ENCODE measurements at regions not wholly inside any gene's neighbourhood (a gene's known extent, or its start where the extent isn't known, plus 50 kb on each side); places are given as distances from the start of the nearest gene placed in this dataset.

DNA sequence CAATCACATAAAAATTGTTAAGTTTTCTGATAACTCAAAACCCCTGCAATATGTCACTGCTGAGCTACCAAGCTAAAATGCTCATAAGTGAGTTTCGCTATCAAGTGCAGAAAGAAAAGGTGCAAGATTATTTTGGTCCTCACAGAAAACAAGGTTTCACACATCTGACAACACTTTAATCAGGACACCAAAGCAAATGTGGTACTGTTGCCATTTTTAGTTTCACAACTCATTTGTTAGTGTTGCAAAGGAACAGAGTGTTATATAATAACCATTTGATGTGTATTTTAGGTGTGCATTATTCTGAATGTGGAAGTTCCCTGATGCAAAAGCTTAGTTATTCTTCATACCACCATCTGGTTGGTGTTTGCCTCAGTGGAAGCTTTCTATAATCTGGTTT lies 956.2 kb downstream of the DSC3 start:
- no peak overlapping the region for H3K9ac ChIP-seq (ENCODE audit: low read depth, low read length)
- no peaks in the 10 kb centered on the region for H3K79me2 ChIP-seq (ENCODE audit: insufficient read depth, low read length)
- no peaks in the 10 kb centered on the region for H3K36me3 ChIP-seq (ENCODE audit: insufficient read depth, low read length)
- H2AFZ ChIP-seq (ENCODE audit: low read depth, low read length) = no peak overlapping the region
- H3K4me2 ChIP-seq (ENCODE audit: insufficient read depth, low read length) = no peak overlapping the region
- no peak overlapping the region for H3K27ac ChIP-seq (ENCODE audit: low read length)
- no peak overlapping the region for H3K4me3 ChIP-seq (ENCODE audit: low read depth in 1 of 2, low read length in 2 of 2)
- ATAC-seq (ENCODE audit: insufficient read depth, low read depth) (no peak), DNase-seq (no peak)
- TF ChIP-seq, protein P1, sequence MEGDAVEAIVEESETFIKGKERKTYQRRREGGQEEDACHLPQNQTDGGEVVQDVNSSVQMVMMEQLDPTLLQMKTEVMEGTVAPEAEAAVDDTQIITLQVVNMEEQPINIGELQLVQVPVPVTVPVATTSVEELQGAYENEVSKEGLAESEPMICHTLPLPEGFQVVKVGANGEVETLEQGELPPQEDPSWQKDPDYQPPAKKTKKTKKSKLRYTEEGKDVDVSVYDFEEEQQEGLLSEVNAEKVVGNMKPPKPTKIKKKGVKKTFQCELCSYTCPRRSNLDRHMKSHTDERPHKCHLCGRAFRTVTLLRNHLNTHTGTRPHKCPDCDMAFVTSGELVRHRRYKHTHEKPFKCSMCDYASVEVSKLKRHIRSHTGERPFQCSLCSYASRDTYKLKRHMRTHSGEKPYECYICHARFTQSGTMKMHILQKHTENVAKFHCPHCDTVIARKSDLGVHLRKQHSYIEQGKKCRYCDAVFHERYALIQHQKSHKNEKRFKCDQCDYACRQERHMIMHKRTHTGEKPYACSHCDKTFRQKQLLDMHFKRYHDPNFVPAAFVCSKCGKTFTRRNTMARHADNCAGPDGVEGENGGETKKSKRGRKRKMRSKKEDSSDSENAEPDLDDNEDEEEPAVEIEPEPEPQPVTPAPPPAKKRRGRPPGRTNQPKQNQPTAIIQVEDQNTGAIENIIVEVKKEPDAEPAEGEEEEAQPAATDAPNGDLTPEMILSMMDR (IDR thresholded peaks at IDR 0.05; ENCODE audit: borderline replicate concordance, extremely low read depth, low read length, poor library complexity, severe bottlenecking) = no peak
- TF ChIP-seq EZH2 (IDR thresholded peaks at IDR 0.05; ENCODE audit: borderline replicate concordance, low read depth, low read length, severe bottlenecking) = no peak
- no peaks in the 10 kb centered on the region for H3K4me1 ChIP-seq (ENCODE audit: insufficient read depth, low read length)
- H3K9me3 ChIP-seq (ENCODE audit: insufficient read depth, low read length, severe bottlenecking) = peaks cover 9% of the 10 kb centered on the region
- no peaks in the 10 kb centered on the region for H4K20me1 ChIP-seq (ENCODE audit: insufficient read depth, low read length)
- H3K27me3 ChIP-seq (ENCODE audit: insufficient read depth, low read length, poor library complexity) = no peaks in the 10 kb centered on the region

DNA sequence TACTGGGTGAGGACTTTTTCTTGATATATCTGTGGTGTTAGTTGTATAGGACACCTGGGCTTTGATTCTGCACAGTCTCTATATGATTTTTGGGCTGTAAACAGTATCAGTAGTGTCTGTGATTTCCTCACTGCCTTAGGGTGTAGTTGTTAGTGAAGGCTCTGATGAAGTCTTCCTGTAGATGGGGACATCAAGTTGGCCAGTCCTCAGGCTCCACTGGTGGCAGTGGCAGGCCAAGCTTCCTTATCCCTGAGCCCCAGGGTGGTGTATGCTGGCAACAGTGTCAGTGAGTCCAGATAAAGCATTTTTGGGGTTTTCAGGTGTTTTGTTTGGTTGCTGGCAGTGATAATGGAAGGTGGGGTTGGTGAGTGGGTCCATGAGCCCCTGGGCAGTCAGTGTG lies 961.4 kb downstream of the DSC3 start:
- H3K79me2 ChIP-seq (ENCODE audit: insufficient read depth, low read length) = no peaks in the 10 kb centered on the region
- H3K27me3 ChIP-seq (ENCODE audit: insufficient read depth, low read length, poor library complexity) = no peaks in the 10 kb centered on the region
- H4K20me1 ChIP-seq (ENCODE audit: insufficient read depth, low read length) = no peaks in the 10 kb centered on the region
- no peak for ATAC-seq (ENCODE audit: insufficient read depth, low read depth)
- H3K4me2 ChIP-seq (ENCODE audit: insufficient read depth, low read length) = no peak overlapping the region
- no peak overlapping the region for H3K27ac ChIP-seq (ENCODE audit: low read length)
- no peak for DNase-seq
- no peak overlapping the region for H2AFZ ChIP-seq (ENCODE audit: low read depth, low read length)
- TF ChIP-seq, protein P1 (IDR thresholded peaks at IDR 0.05; ENCODE audit: borderline replicate concordance, extremely low read depth, low read length, poor library complexity, severe bottlenecking) = no peak
- TF ChIP-seq EZH2 (IDR thresholded peaks at IDR 0.05; ENCODE audit: borderline replicate concordance, low read depth, low read length, severe bottlenecking) = no peak
- H3K36me3 ChIP-seq (ENCODE audit: insufficient read depth, low read length) = no peaks in the 10 kb centered on the region
- no peaks in the 10 kb centered on the region for H3K4me1 ChIP-seq (ENCODE audit: insufficient read depth, low read length)
- no peak overlapping the region for H3K4me3 ChIP-seq (ENCODE audit: low read depth in 1 of 2, low read length in 2 of 2)
- H3K9me3 ChIP-seq (ENCODE audit: insufficient read depth, low read length, severe bottlenecking) = peaks cover 10% of the 10 kb centered on the region
- H3K9ac ChIP-seq (ENCODE audit: low read depth, low read length) = no peak overlapping the region

DNA sequence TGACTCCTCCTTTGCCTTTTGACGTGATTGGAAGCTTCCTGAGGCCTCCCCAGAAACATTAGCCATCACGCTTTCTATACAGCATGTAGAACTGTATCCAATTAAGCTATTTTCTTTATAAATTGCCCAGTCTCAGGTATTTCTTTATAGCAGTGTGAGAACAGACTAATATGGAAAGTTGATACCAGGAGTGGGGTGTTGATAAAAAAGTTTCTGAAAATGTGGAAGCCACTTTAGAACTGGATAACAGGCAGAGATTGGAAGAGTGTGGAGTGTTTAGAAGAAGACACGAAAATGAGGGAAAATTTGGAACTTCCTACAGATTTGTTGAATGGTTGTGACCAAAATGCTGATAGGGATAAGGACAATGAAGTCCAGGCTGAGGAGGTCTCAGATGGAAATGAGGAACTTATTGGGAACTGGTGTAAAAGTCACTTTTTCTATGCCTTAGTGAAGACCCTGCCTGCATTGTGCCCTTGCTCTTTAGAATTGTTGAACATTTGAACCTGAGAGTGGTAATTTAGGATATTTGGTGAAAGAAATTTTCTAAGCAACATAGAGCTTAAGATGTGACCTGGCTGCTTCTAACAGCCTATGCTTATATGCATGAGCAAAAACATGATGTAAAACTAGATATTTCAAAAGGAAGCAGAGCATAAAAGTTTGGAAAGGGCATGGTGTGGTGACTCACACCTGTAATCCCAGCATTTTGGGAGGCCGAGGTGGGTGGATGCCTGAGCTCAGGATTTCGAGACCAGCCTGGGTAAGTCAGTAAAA lies 969.7 kb downstream of the DSC3 start:
- Histone ChIP-seq H3K36me3 (ENCODE audit: insufficient read depth, low read length) (no peaks in the 10 kb centered on the region), H3K27me3 (ENCODE audit: insufficient read depth, low read length, poor library complexity) (no peaks in the 10 kb centered on the region), H3K4me3 (ENCODE audit: low read depth in 1 of 2, low read length in 2 of 2) (no peak overlapping the region), H3K4me2 (ENCODE audit: insufficient read depth, low read length) (no peak overlapping the region), H2AFZ (ENCODE audit: low read depth, low read length) (no peak overlapping the region), H3K27ac (ENCODE audit: low read length) (no peak overlapping the region), H3K4me1 (ENCODE audit: insufficient read depth, low read length) (no peaks in the 10 kb centered on the region), H4K20me1 (ENCODE audit: insufficient read depth, low read length) (no peaks in the 10 kb centered on the region), H3K9ac (ENCODE audit: low read depth, low read length) (no peak overlapping the region), H3K9me3 (ENCODE audit: insufficient read depth, low read length, severe bottlenecking) (peaks cover 8% of the 10 kb centered on the region), H3K79me2 (ENCODE audit: insufficient read depth, low read length) (no peaks in the 10 kb centered on the region)
- no peak for DNase-seq
- no peak for TF ChIP-seq EZH2 (IDR thresholded peaks at IDR 0.05; ENCODE audit: borderline replicate concordance, low read depth, low read length, severe bottlenecking)
- TF ChIP-seq, protein P1 (IDR thresholded peaks at IDR 0.05; ENCODE audit: borderline replicate concordance, extremely low read depth, low read length, poor library complexity, severe bottlenecking) = no peak
- no peak for ATAC-seq (ENCODE audit: insufficient read depth, low read depth)
